GM19467 (cell line): ENCODE measurements at regions not wholly inside any gene's neighbourhood (a gene's known extent, or its start where the extent isn't known, plus 50 kb on each side); places are given as distances from the start of the nearest gene placed in this dataset.

Experiments
- ATAC-seq: cut with Tn5 transposase; IDR thresholded peaks from one replicate; pipeline ENCODE4 v1.9.1; 2021; ENCODE audit warnings: mild to moderate bottlenecking, moderate library complexity; ENCODE audit not compliant: unreplicated experiment

DNA sequence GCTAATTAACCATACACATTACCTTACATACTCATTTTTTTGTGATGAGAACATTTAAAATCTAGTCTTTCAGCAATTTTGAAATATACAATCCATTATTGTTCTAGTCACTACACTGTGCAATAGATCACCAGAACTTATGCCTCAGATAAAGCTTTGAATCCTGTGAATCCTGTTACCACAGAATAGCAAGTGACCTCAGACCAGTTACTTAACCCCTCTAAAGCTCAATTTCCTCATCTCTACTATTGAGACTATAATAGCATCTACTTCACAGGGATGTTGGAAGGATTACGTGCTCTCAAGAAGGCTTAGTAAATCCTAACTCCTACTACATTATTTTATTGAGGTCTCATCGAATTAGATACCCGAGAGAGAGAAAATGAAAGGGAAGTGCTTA, 60.2 kb upstream of the PIP5K1B start:
- no peak for ATAC-seq

- ATAC-seq: no peak
These were observed 56.9 kb upstream of the PIP5K1B start for GRCh38 chr9:68648164-68648563.

GRCh38 chr9:68648971-68649370, 56.1 kb upstream of the PIP5K1B start:
- ATAC-seq: no peak

- ATAC-seq: no peak
These were observed 53.7 kb upstream of the PIP5K1B start for GRCh38 chr9:68651280-68651893.

DNA sequence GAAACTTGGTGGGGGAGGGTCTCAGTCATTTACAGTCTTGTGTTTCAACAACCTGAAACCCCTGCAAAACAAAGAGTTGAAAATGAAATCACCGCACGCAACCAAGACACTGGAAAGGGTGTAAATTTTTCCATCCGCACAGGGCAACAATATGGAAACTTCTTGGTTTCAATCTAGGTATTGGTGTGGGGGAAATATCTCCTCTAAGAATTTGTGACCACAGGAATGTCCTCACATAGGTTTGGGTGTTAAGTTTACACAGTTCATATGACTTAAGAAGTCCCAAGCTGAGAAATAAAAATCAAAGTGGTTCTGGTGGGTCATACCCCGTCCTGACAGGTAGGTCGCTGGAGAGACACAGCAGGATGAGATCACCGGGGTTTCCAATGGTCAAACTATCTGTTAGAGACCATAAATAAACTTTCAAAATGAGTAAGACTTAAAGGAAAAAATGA, 51.9 kb upstream of the PIP5K1B start:
- peak; percentile 68 for ATAC-seq

GRCh38 chr9:68654075-68654474, 51.0 kb upstream of the PIP5K1B start:
- no peak for ATAC-seq
